ENCODE measurements at regions not wholly inside any gene's neighbourhood (a gene's known extent, or its start where the extent isn't known, plus 50 kb on each side); places are given as distances from the start of the nearest gene placed in this dataset.

GRCh38 chr17:33973491-33973890 is 281.6 kb upstream of the CCL2 start:
- Histone ChIP-seq H3K9me3 (ENCODE audit: control insufficient read depth, insufficient read depth, low read length) (no peaks in the 10 kb centered on the region), H3K27ac (ENCODE audit: low read length) (no peak overlapping the region), H3K36me3 (ENCODE audit: control insufficient read depth, insufficient read depth, low read length) (no peaks in the 10 kb centered on the region), H3K27me3 (ENCODE audit: control insufficient read depth, insufficient read depth, low read length) (no peaks in the 10 kb centered on the region), H3K4me1 (ENCODE audit: control insufficient read depth, insufficient read depth, low read length) (no peaks in the 10 kb centered on the region), H3K4me3 (ENCODE audit: low read length) (no peak overlapping the region)
- no CpG with 5 or more reads among the region's 5 CpGs for WGBS (ENCODE audit: insufficient coverage, insufficient read length)
- DNase-seq (ENCODE audit: low read depth, low spot score), result no peak

GRCh38 chr17:33974276-33974675 is 280.8 kb upstream of the CCL2 start:
- H3K27ac ChIP-seq (ENCODE audit: low read length), result no peak overlapping the region
- no peaks in the 10 kb centered on the region for H3K27me3 ChIP-seq (ENCODE audit: control insufficient read depth, insufficient read depth, low read length)
- H3K9me3 ChIP-seq (ENCODE audit: control insufficient read depth, insufficient read depth, low read length), result no peaks in the 10 kb centered on the region
- DNase-seq (ENCODE audit: low read depth, low spot score), result no peak
- no CpG with 5 or more reads among the region's 3 CpGs for WGBS (ENCODE audit: insufficient coverage, insufficient read length)
- H3K4me1 ChIP-seq (ENCODE audit: control insufficient read depth, insufficient read depth, low read length), result no peaks in the 10 kb centered on the region
- H3K4me3 ChIP-seq (ENCODE audit: low read length), result no peak overlapping the region
- H3K36me3 ChIP-seq (ENCODE audit: control insufficient read depth, insufficient read depth, low read length), result no peaks in the 10 kb centered on the region

GRCh38 chr17:33976831-33977230 is 278.3 kb upstream of the CCL2 start:
- H3K4me1 ChIP-seq (ENCODE audit: control insufficient read depth, insufficient read depth, low read length), result no peaks in the 10 kb centered on the region
- DNase-seq (ENCODE audit: low read depth, low spot score), result no peak
- WGBS (ENCODE audit: insufficient coverage, insufficient read length), result no CpG with 5 or more reads among the region's 8 CpGs

GRCh38 chr17:33977729-33978514 is 277.2 kb upstream of the CCL2 start:
- H3K9me3 ChIP-seq (ENCODE audit: control insufficient read depth, insufficient read depth, low read length), result no peaks in the 10 kb centered on the region
- whole genome bisulfite sequencing (ENCODE audit: insufficient coverage, insufficient read length), result no CpG with 5 or more reads among the region's 10 CpGs
- H3K4me3 ChIP-seq (ENCODE audit: low read length), result no peak overlapping the region
- H3K4me1 ChIP-seq (ENCODE audit: control insufficient read depth, insufficient read depth, low read length), result no peaks in the 10 kb centered on the region
- H3K27me3 ChIP-seq (ENCODE audit: control insufficient read depth, insufficient read depth, low read length), result no peaks in the 10 kb centered on the region
- no peak overlapping the region for H3K27ac ChIP-seq (ENCODE audit: low read length)
- H3K36me3 ChIP-seq (ENCODE audit: control insufficient read depth, insufficient read depth, low read length), result no peaks in the 10 kb centered on the region
- no peak for DNase-seq (ENCODE audit: low read depth, low spot score)

More at GRCh38 chr17:33976831-33977230, 278.3 kb upstream of the CCL2 start:
- H3K36me3 ChIP-seq (ENCODE audit: control insufficient read depth, insufficient read depth, low read length), result no peaks in the 10 kb centered on the region
- no peaks in the 10 kb centered on the region for H3K9me3 ChIP-seq (ENCODE audit: control insufficient read depth, insufficient read depth, low read length)
- H3K27ac ChIP-seq (ENCODE audit: low read length), result no peak overlapping the region
- no peaks in the 10 kb centered on the region for H3K27me3 ChIP-seq (ENCODE audit: control insufficient read depth, insufficient read depth, low read length)
- no peak overlapping the region for H3K4me3 ChIP-seq (ENCODE audit: low read length)

GRCh38 chr17:33978889-33979288 is 276.2 kb upstream of the CCL2 start:
- H3K9me3 ChIP-seq (ENCODE audit: control insufficient read depth, insufficient read depth, low read length), result no peaks in the 10 kb centered on the region
- H3K4me1 ChIP-seq (ENCODE audit: control insufficient read depth, insufficient read depth, low read length), result no peaks in the 10 kb centered on the region
- DNase-seq (ENCODE audit: low read depth, low spot score), result no peak
- H3K27me3 ChIP-seq (ENCODE audit: control insufficient read depth, insufficient read depth, low read length), result no peaks in the 10 kb centered on the region
- H3K36me3 ChIP-seq (ENCODE audit: control insufficient read depth, insufficient read depth, low read length), result no peaks in the 10 kb centered on the region
- H3K27ac ChIP-seq (ENCODE audit: low read length), result no peak overlapping the region
- no CpG with 5 or more reads among the region's 5 CpGs for WGBS (ENCODE audit: insufficient coverage, insufficient read length)
- no peak overlapping the region for H3K4me3 ChIP-seq (ENCODE audit: low read length)

GRCh38 chr17:33980193-33980592 is 274.9 kb upstream of the CCL2 start:
- WGBS (ENCODE audit: insufficient coverage, insufficient read length), result no CpG with 5 or more reads among the region's 2 CpGs
- Histone ChIP-seq H3K27ac (ENCODE audit: low read length) (no peak overlapping the region), H3K4me1 (ENCODE audit: control insufficient read depth, insufficient read depth, low read length) (no peaks in the 10 kb centered on the region), H3K27me3 (ENCODE audit: control insufficient read depth, insufficient read depth, low read length) (no peaks in the 10 kb centered on the region), H3K9me3 (ENCODE audit: control insufficient read depth, insufficient read depth, low read length) (no peaks in the 10 kb centered on the region), H3K4me3 (ENCODE audit: low read length) (no peak overlapping the region), H3K36me3 (ENCODE audit: control insufficient read depth, insufficient read depth, low read length) (no peaks in the 10 kb centered on the region)
- DNase-seq (ENCODE audit: low read depth, low spot score), result no peak

GRCh38 chr17:33981711-33982601 is 273.1 kb upstream of the CCL2 start:
- H3K27ac ChIP-seq (ENCODE audit: low read length), result no peak overlapping the region
- H3K4me3 ChIP-seq (ENCODE audit: low read length), result no peak overlapping the region
- H3K4me1 ChIP-seq (ENCODE audit: control insufficient read depth, insufficient read depth, low read length), result no peaks in the 10 kb centered on the region
- no peak for DNase-seq (ENCODE audit: low read depth, low spot score)
- no CpG with 5 or more reads among the region's 6 CpGs for WGBS (ENCODE audit: insufficient coverage, insufficient read length)
- H3K27me3 ChIP-seq (ENCODE audit: control insufficient read depth, insufficient read depth, low read length), result no peaks in the 10 kb centered on the region
- no peaks in the 10 kb centered on the region for H3K9me3 ChIP-seq (ENCODE audit: control insufficient read depth, insufficient read depth, low read length)
- H3K36me3 ChIP-seq (ENCODE audit: control insufficient read depth, insufficient read depth, low read length), result no peaks in the 10 kb centered on the region

- no peaks in the 10 kb centered on the region for H3K9me3 ChIP-seq (ENCODE audit: control insufficient read depth, insufficient read depth, low read length)
- no peak overlapping the region for H3K27ac ChIP-seq (ENCODE audit: low read length)
- DNase-seq (ENCODE audit: low read depth, low spot score), result no peak
- H3K36me3 ChIP-seq (ENCODE audit: control insufficient read depth, insufficient read depth, low read length), result no peaks in the 10 kb centered on the region
- no peaks in the 10 kb centered on the region for H3K27me3 ChIP-seq (ENCODE audit: control insufficient read depth, insufficient read depth, low read length)
- no peak overlapping the region for H3K4me3 ChIP-seq (ENCODE audit: low read length)
- H3K4me1 ChIP-seq (ENCODE audit: control insufficient read depth, insufficient read depth, low read length), result no peaks in the 10 kb centered on the region
Measured at GRCh38 chr17:33982909-33983308, 272.2 kb upstream of the CCL2 start.

GRCh38 chr17:33983824-33984574 is 271.1 kb upstream of the CCL2 start:
- Histone ChIP-seq H3K4me3 (ENCODE audit: low read length) (no peak overlapping the region), H3K27ac (ENCODE audit: low read length) (no peak overlapping the region), H3K36me3 (ENCODE audit: control insufficient read depth, insufficient read depth, low read length) (no peaks in the 10 kb centered on the region), H3K9me3 (ENCODE audit: control insufficient read depth, insufficient read depth, low read length) (no peaks in the 10 kb centered on the region), H3K27me3 (ENCODE audit: control insufficient read depth, insufficient read depth, low read length) (no peaks in the 10 kb centered on the region), H3K4me1 (ENCODE audit: control insufficient read depth, insufficient read depth, low read length) (no peaks in the 10 kb centered on the region)
- DNase-seq (ENCODE audit: low read depth, low spot score), result no peak
- WGBS (ENCODE audit: insufficient coverage, insufficient read length), result no CpG with 5 or more reads among the region's 6 CpGs

GRCh38 chr17:33986088-33986487 is 269.0 kb upstream of the CCL2 start:
- Histone ChIP-seq H3K27ac (ENCODE audit: low read length) (no peak overlapping the region), H3K4me1 (ENCODE audit: control insufficient read depth, insufficient read depth, low read length) (no peaks in the 10 kb centered on the region), H3K36me3 (ENCODE audit: control insufficient read depth, insufficient read depth, low read length) (no peaks in the 10 kb centered on the region), H3K9me3 (ENCODE audit: control insufficient read depth, insufficient read depth, low read length) (no peaks in the 10 kb centered on the region), H3K27me3 (ENCODE audit: control insufficient read depth, insufficient read depth, low read length) (no peaks in the 10 kb centered on the region), H3K4me3 (ENCODE audit: low read length) (no peak overlapping the region)
- DNase-seq (ENCODE audit: low read depth, low spot score), result no peak
- WGBS (ENCODE audit: insufficient coverage, insufficient read length), result no CpG with 5 or more reads among the region's 1 CpG

Measured in iPS DF 6.9 (cell line).